ENCODE measurements at regions not wholly inside any gene's neighbourhood (a gene's known extent, or its start where the extent isn't known, plus 50 kb on each side); places are given as distances from the start of the nearest gene placed in this dataset.

DNA sequence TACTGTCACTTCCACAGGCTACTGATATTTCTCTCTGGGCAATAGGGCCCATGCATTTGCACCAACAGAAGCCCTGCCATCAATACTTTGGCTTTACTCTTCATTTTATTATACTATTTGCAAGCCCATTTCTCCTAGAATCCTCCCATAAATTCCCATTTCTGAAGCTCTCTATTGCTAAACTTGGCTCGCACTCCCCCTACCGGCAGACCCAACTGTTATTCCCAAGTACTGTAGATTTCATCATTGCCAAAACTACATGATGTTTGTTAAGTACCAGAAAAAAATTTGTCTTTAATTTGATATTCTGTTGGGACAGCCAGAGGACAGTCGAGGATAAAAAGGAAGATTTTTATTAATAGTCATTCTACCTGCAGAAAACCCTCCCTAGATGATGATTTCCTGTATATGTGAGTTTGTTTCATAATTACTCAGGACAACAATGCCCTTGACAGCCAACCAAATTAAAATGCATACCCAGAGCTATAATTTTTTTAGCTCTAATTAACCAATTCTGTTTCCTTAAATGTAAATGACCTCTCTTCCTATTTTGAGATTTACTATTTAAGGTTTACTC, 298.6 kb downstream of the REEP3 start:
- TF ChIP-seq POLR2AphosphoS5 (IDR thresholded peaks at IDR 0.05) (no peak), EP300 (IDR thresholded peaks at IDR 0.05) (no peak), POLR2A (IDR thresholded peaks at IDR 0.05) (no peak)
- TF ChIP-seq, protein P1, sequence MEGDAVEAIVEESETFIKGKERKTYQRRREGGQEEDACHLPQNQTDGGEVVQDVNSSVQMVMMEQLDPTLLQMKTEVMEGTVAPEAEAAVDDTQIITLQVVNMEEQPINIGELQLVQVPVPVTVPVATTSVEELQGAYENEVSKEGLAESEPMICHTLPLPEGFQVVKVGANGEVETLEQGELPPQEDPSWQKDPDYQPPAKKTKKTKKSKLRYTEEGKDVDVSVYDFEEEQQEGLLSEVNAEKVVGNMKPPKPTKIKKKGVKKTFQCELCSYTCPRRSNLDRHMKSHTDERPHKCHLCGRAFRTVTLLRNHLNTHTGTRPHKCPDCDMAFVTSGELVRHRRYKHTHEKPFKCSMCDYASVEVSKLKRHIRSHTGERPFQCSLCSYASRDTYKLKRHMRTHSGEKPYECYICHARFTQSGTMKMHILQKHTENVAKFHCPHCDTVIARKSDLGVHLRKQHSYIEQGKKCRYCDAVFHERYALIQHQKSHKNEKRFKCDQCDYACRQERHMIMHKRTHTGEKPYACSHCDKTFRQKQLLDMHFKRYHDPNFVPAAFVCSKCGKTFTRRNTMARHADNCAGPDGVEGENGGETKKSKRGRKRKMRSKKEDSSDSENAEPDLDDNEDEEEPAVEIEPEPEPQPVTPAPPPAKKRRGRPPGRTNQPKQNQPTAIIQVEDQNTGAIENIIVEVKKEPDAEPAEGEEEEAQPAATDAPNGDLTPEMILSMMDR (IDR thresholded peaks at IDR 0.05), result peak; percentile 65 to 67
